ENCODE measurements at regions not wholly inside any gene's neighbourhood (a gene's known extent, or its start where the extent isn't known, plus 50 kb on each side); places are given as distances from the start of the nearest gene placed in this dataset.

- Histone ChIP-seq H3K36me3 (ENCODE audit: control insufficient read depth, insufficient read depth, low read length) (no peaks in the 10 kb centered on the region), H3K4me1 (ENCODE audit: control insufficient read depth, insufficient read depth, low read length, poor library complexity, severe bottlenecking) (no peaks in the 10 kb centered on the region), H3K27ac (ENCODE audit: insufficient read depth, low read length, poor library complexity, severe bottlenecking) (no peak overlapping the region), H3K4me3 (ENCODE audit: low read depth, low read length) (no peak overlapping the region), H3K27me3 (ENCODE audit: control insufficient read depth, insufficient read depth, low read length) (no peaks in the 10 kb centered on the region), H3K9me3 (ENCODE audit: control insufficient read depth in 2 of 2, low read length in 2 of 2) (no peaks in the 10 kb centered on the region)
- Mint-ChIP-seq H3K36me3 (no peaks in the 10 kb centered on the region), H3K4me1 (no peaks in the 10 kb centered on the region), H3K9me3 (peaks cover 0 to 3% (median 0%) of the 10 kb centered on the region in 7 donors), H3K27me3 (no peaks in the 10 kb centered on the region), H3K27ac (no peak overlapping the region), H3K4me3 (no peak overlapping the region)
- ATAC-seq (ENCODE audit: low read depth in 2 of 2) (no peak), DNase-seq (no peak)
These were observed 149.6 kb upstream of the C1orf87 start for GRCh38 chr1:60223158-60223557.

- Histone ChIP-seq H3K27ac (ENCODE audit: insufficient read depth, low read length, poor library complexity, severe bottlenecking) (no peak overlapping the region), H3K4me1 (ENCODE audit: control insufficient read depth, insufficient read depth, low read length, poor library complexity, severe bottlenecking) (no peaks in the 10 kb centered on the region), H3K36me3 (ENCODE audit: control insufficient read depth, insufficient read depth, low read length) (no peaks in the 10 kb centered on the region), H3K27me3 (ENCODE audit: control insufficient read depth, insufficient read depth, low read length) (no peaks in the 10 kb centered on the region), H3K9me3 (ENCODE audit: control insufficient read depth in 2 of 2, low read length in 2 of 2) (no peaks in the 10 kb centered on the region), H3K4me3 (ENCODE audit: low read depth, low read length) (no peak overlapping the region)
- Mint-ChIP-seq H3K27ac (no peak overlapping the region), H3K4me3 (no peak overlapping the region), H3K9me3 (peaks cover 0 to 4% (median 0%) of the 10 kb centered on the region in 7 donors), H3K4me1 (no peaks in the 10 kb centered on the region), H3K36me3 (no peaks in the 10 kb centered on the region), H3K27me3 (no peaks in the 10 kb centered on the region)
- no peak for ATAC-seq (ENCODE audit: low read depth in 2 of 2)
- DNase-seq = no peak
These were observed 149.0 kb upstream of the C1orf87 start for GRCh38 chr1:60222360-60223115.

GRCh38 chr1:60213253-60213652, 139.7 kb upstream of the C1orf87 start:
- Histone ChIP-seq H3K9me3 (ENCODE audit: control insufficient read depth in 2 of 2, low read length in 2 of 2) (no peaks in the 10 kb centered on the region), H3K4me3 (ENCODE audit: low read depth, low read length) (no peak overlapping the region), H3K27me3 (ENCODE audit: control insufficient read depth, insufficient read depth, low read length) (no peaks in the 10 kb centered on the region), H3K27ac (ENCODE audit: insufficient read depth, low read length, poor library complexity, severe bottlenecking) (no peak overlapping the region), H3K4me1 (ENCODE audit: control insufficient read depth, insufficient read depth, low read length, poor library complexity, severe bottlenecking) (no peaks in the 10 kb centered on the region), H3K36me3 (ENCODE audit: control insufficient read depth, insufficient read depth, low read length) (no peaks in the 10 kb centered on the region)
- Mint-ChIP-seq H3K36me3 (no peaks in the 10 kb centered on the region), H3K4me1 (no peaks in the 10 kb centered on the region), H3K9me3 (peaks cover 0 to 6% (median 3%) of the 10 kb centered on the region in 7 donors), H3K27me3 (no peaks in the 10 kb centered on the region), H3K4me3 (no peak overlapping the region), H3K27ac (no peak overlapping the region)
- no peak for DNase-seq
- ATAC-seq (ENCODE audit: low read depth in 2 of 2) = no peak

GRCh38 chr1:60196026-60196425, 122.5 kb upstream of the C1orf87 start:
- peaks cover 0 to 12% (median 1%) of the 10 kb centered on the region in 7 donors for H3K9me3 Mint-ChIP-seq
- H3K4me1 ChIP-seq (ENCODE audit: control insufficient read depth, insufficient read depth, low read length, poor library complexity, severe bottlenecking) = no peaks in the 10 kb centered on the region
- H3K4me1 Mint-ChIP-seq = no peaks in the 10 kb centered on the region
- DNase-seq = no peak
- no peaks in the 10 kb centered on the region for H3K27me3 Mint-ChIP-seq
- no peak overlapping the region for H3K27ac ChIP-seq (ENCODE audit: insufficient read depth, low read length, poor library complexity, severe bottlenecking)
- H3K4me3 ChIP-seq (ENCODE audit: low read depth, low read length) = no peak overlapping the region
- H3K36me3 ChIP-seq (ENCODE audit: control insufficient read depth, insufficient read depth, low read length) = no peaks in the 10 kb centered on the region
- no peaks in the 10 kb centered on the region for H3K36me3 Mint-ChIP-seq
- H3K4me3 Mint-ChIP-seq = no peak overlapping the region
- no peaks in the 10 kb centered on the region for H3K27me3 ChIP-seq (ENCODE audit: control insufficient read depth, insufficient read depth, low read length)
- no peak for ATAC-seq (ENCODE audit: low read depth in 2 of 2)
- no peaks in the 10 kb centered on the region for H3K9me3 ChIP-seq (ENCODE audit: control insufficient read depth in 2 of 2, low read length in 2 of 2)
- H3K27ac Mint-ChIP-seq = no peak overlapping the region

GRCh38 chr1:60185684-60186083, 112.1 kb upstream of the C1orf87 start:
- Histone ChIP-seq H3K4me1 (ENCODE audit: control insufficient read depth, insufficient read depth, low read length, poor library complexity, severe bottlenecking) (no peaks in the 10 kb centered on the region), H3K27me3 (ENCODE audit: control insufficient read depth, insufficient read depth, low read length) (no peaks in the 10 kb centered on the region), H3K9me3 (ENCODE audit: control insufficient read depth in 2 of 2, low read length in 2 of 2) (peaks cover 0 to 7% of the 10 kb centered on the region in 2 experiments), H3K4me3 (ENCODE audit: low read depth, low read length) (no peak overlapping the region), H3K36me3 (ENCODE audit: control insufficient read depth, insufficient read depth, low read length) (no peaks in the 10 kb centered on the region), H3K27ac (ENCODE audit: insufficient read depth, low read length, poor library complexity, severe bottlenecking) (no peak overlapping the region)
- no peaks in the 10 kb centered on the region for H3K27me3 Mint-ChIP-seq
- H3K4me1 Mint-ChIP-seq = no peaks in the 10 kb centered on the region
- no peak for ATAC-seq (ENCODE audit: low read depth in 2 of 2)
- no peak overlapping the region for H3K27ac Mint-ChIP-seq
- peaks cover 6 to 21% (median 17%) of the 10 kb centered on the region in 7 donors for H3K9me3 Mint-ChIP-seq
- DNase-seq = no peak
- no peak overlapping the region for H3K4me3 Mint-ChIP-seq
- no peaks in the 10 kb centered on the region for H3K36me3 Mint-ChIP-seq

GRCh38 chr1:60184521-60184920, 111.0 kb upstream of the C1orf87 start:
- Mint-ChIP-seq H3K9me3 (peaks cover 6 to 21% (median 18%) of the 10 kb centered on the region in 7 donors), H3K4me1 (no peaks in the 10 kb centered on the region), H3K27me3 (no peaks in the 10 kb centered on the region), H3K27ac (no peak overlapping the region), H3K4me3 (no peak overlapping the region), H3K36me3 (no peaks in the 10 kb centered on the region)
- Histone ChIP-seq H3K9me3 (ENCODE audit: control insufficient read depth in 2 of 2, low read length in 2 of 2) (peaks cover 0 to 7% of the 10 kb centered on the region in 2 experiments), H3K27ac (ENCODE audit: insufficient read depth, low read length, poor library complexity, severe bottlenecking) (no peak overlapping the region), H3K27me3 (ENCODE audit: control insufficient read depth, insufficient read depth, low read length) (no peaks in the 10 kb centered on the region), H3K4me1 (ENCODE audit: control insufficient read depth, insufficient read depth, low read length, poor library complexity, severe bottlenecking) (no peaks in the 10 kb centered on the region), H3K4me3 (ENCODE audit: low read depth, low read length) (no peak overlapping the region), H3K36me3 (ENCODE audit: control insufficient read depth, insufficient read depth, low read length) (no peaks in the 10 kb centered on the region)
- DNase-seq (no peak), ATAC-seq (ENCODE audit: low read depth in 2 of 2) (no peak)

- H3K4me3 ChIP-seq (ENCODE audit: low read depth, low read length) = no peak overlapping the region
- H3K27me3 ChIP-seq (ENCODE audit: control insufficient read depth, insufficient read depth, low read length) = no peaks in the 10 kb centered on the region
- H3K9me3 Mint-ChIP-seq = peaks cover 0 to 1% (median 0%) of the 10 kb centered on the region in 7 donors
- peaks cover 4% of the 10 kb centered on the region for H3K27me3 Mint-ChIP-seq
- ATAC-seq (ENCODE audit: low read depth in 2 of 2) (no peak), DNase-seq (no peak)
- H3K9me3 ChIP-seq (ENCODE audit: control insufficient read depth in 2 of 2, low read length in 2 of 2) = no peaks in the 10 kb centered on the region
- no peak overlapping the region for H3K27ac ChIP-seq (ENCODE audit: insufficient read depth, low read length, poor library complexity, severe bottlenecking)
- H3K27ac Mint-ChIP-seq = no peak overlapping the region
- H3K4me1 Mint-ChIP-seq = no peaks in the 10 kb centered on the region
- no peaks in the 10 kb centered on the region for H3K36me3 ChIP-seq (ENCODE audit: control insufficient read depth, insufficient read depth, low read length)
- no peaks in the 10 kb centered on the region for H3K4me1 ChIP-seq (ENCODE audit: control insufficient read depth, insufficient read depth, low read length, poor library complexity, severe bottlenecking)
- H3K4me3 Mint-ChIP-seq = no peak overlapping the region
- H3K36me3 Mint-ChIP-seq = no peaks in the 10 kb centered on the region
These were observed 100.3 kb upstream of the C1orf87 start for GRCh38 chr1:60173729-60174505.
